GM21786 (cell line): ENCODE measurements at regions not wholly inside any gene's neighbourhood (a gene's known extent, or its start where the extent isn't known, plus 50 kb on each side); places are given as distances from the start of the nearest gene placed in this dataset.
"Not testable (repeated sequence)": the region's sequence is repeated elsewhere in the genome, so short reads cannot be mapped to it uniquely, and the experiment has no call there.

ENCODE experiments used
- ATAC-seq: cut with Tn5 transposase; IDR thresholded peaks from one replicate; pipeline ENCODE4 v1.9.1; 2021; ENCODE audit not compliant: unreplicated experiment

GRCh38 chr5:25029004-25029403 is 384.2 kb upstream of the CDH10 start:
- ATAC-seq, result no peak

- no peak for ATAC-seq
Observed at GRCh38 chr5:25027526-25027925, 382.7 kb upstream of the CDH10 start.

GRCh38 chr5:25027061-25027460 is 382.3 kb upstream of the CDH10 start:
- no peak for ATAC-seq

- ATAC-seq, result no peak
Observed at GRCh38 chr5:25025831-25026230, 381.1 kb upstream of the CDH10 start.

GRCh38 chr5:25020454-25020853 is 375.7 kb upstream of the CDH10 start:
- no peak for ATAC-seq

GRCh38 chr5:25009063-25009462 is 364.3 kb upstream of the CDH10 start:
- ATAC-seq, result no peak

GRCh38 chr5:25006734-25007133 is 362.0 kb upstream of the CDH10 start:
- no peak for ATAC-seq

- no peak for ATAC-seq
Observed at GRCh38 chr5:25006237-25006636, 361.5 kb upstream of the CDH10 start.

- ATAC-seq, result no peak
Observed at GRCh38 chr5:25005431-25005830, 360.7 kb upstream of the CDH10 start.

GRCh38 chr5:25002371-25002770 is 357.6 kb upstream of the CDH10 start:
- no peak for ATAC-seq

GRCh38 chr5:24999732-25000131 is 355.0 kb upstream of the CDH10 start:
- no peak for ATAC-seq

GRCh38 chr5:24998641-24999040 is 353.9 kb upstream of the CDH10 start:
- ATAC-seq, result no peak

GRCh38 chr5:24986326-24986725 is 341.5 kb upstream of the CDH10 start:
- no peak for ATAC-seq

GRCh38 chr5:24978552-24978951 is 333.8 kb upstream of the CDH10 start:
- ATAC-seq, result not testable (repeated sequence)

- no peak for ATAC-seq
Observed at GRCh38 chr5:24963611-24964010, 318.8 kb upstream of the CDH10 start.

- no peak for ATAC-seq
Observed at GRCh38 chr5:24923400-24923799, 278.6 kb upstream of the CDH10 start.

- no peak for ATAC-seq
Observed at GRCh38 chr5:24918676-24919075, 273.9 kb upstream of the CDH10 start.

GRCh38 chr5:24916863-24917262 is 272.1 kb upstream of the CDH10 start:
- ATAC-seq, result no peak

GRCh38 chr5:24909210-24909609 is 264.4 kb upstream of the CDH10 start:
- no peak for ATAC-seq

GRCh38 chr5:24906689-24907088 is 261.9 kb upstream of the CDH10 start:
- no peak for ATAC-seq

GRCh38 chr5:24904981-24905517 is 260.3 kb upstream of the CDH10 start:
- ATAC-seq, result no peak

GRCh38 chr5:24899180-24899579 is 254.4 kb upstream of the CDH10 start:
- ATAC-seq, result no peak

GRCh38 chr5:24864244-24864643 is 219.5 kb upstream of the CDH10 start:
- ATAC-seq, result no peak

- no peak for ATAC-seq
Observed at GRCh38 chr5:24862117-24862516, 217.3 kb upstream of the CDH10 start.
